ENCODE measurements at regions not wholly inside any gene's neighbourhood (a gene's known extent, or its start where the extent isn't known, plus 50 kb on each side); places are given as distances from the start of the nearest gene placed in this dataset.

DNA sequence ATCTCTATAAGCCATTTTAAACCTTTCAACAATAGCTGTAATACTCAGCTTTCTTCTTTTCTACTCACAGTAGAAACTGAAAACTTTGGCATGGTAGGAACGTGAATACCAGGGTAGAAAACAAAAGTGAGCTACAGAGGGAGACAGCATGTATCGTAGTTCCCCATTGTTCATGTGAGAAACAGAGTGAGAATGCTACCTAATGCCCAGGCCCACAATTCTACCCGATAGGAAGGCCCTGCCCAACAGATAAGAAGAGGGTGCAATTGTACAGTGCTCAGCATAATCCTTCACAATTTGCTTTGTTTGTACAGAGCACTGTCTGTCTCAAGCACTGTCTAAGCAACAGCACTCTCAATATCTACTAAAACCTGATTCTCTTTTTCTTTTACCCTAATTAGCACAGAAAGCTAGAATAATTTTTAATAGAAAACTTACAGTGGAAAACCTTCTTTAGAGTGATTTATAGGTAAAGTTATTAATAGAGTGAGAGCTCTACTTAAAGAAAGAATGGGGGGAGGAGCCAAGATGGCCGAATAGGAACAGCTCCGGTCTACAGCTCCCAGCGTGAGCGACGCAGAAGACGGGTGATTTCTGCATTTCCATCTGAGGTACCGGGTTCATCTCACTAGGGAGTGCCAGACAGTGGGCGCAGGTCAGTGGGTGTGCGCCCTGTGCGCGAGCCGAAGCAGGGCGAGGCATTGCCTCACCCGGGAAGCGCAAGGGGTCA lies 322.3 kb downstream of the EFNB2 start:
- Histone ChIP-seq H3K27ac (no peak overlapping the region), H3K27me3 (replicated peaks) (no peaks in the 10 kb centered on the region), H3K4me3 (ENCODE audit: low read depth, low read length) (no peak overlapping the region), H3K36me3 (replicated peaks) (no peaks in the 10 kb centered on the region)
- in situ Hi-C loops (cut with HindIII; ENCODE audit: low pct_ligation_motif_present, low sequenced_read_pairs) = no loop called here
- no peak for DNase-seq
- TF ChIP-seq CTCF (IDR thresholded peaks at IDR 0.05; ENCODE audit: low read depth, low read length, missing control alignments) = no peak

- Histone ChIP-seq H3K36me3 (replicated peaks) (no peaks in the 10 kb centered on the region), H3K27me3 (replicated peaks) (no peaks in the 10 kb centered on the region), H3K27ac (no peak overlapping the region), H3K4me3 (ENCODE audit: low read depth, low read length) (no peak overlapping the region)
- no peak for DNase-seq
- TF ChIP-seq CTCF (IDR thresholded peaks at IDR 0.05; ENCODE audit: low read depth, low read length, missing control alignments) = no peak
- in situ Hi-C loops (cut with HindIII; ENCODE audit: low pct_ligation_motif_present, low sequenced_read_pairs) = no loop called here
Measured at GRCh38 chr13:106212386-106213010, 323.0 kb downstream of the EFNB2 start.

GRCh38 chr13:106210324-106210723 lies 325.1 kb downstream of the EFNB2 start:
- in situ Hi-C loops (cut with HindIII; ENCODE audit: low pct_ligation_motif_present, low sequenced_read_pairs) = no loop called here
- DNase-seq = peak; percentile 6
- no peaks in the 10 kb centered on the region for H3K36me3 ChIP-seq (replicated peaks)
- H3K4me3 ChIP-seq (ENCODE audit: low read depth, low read length) = no peak overlapping the region
- no peak overlapping the region for H3K27ac ChIP-seq
- H3K27me3 ChIP-seq (replicated peaks) = no peaks in the 10 kb centered on the region
- TF ChIP-seq CTCF (IDR thresholded peaks at IDR 0.05; ENCODE audit: low read depth, low read length, missing control alignments) = no peak

- in situ Hi-C loops (cut with HindIII; ENCODE audit: low pct_ligation_motif_present, low sequenced_read_pairs) = no loop called here
- no peak for DNase-seq
Measured at GRCh38 chr13:106205871-106206270, 329.6 kb downstream of the EFNB2 start.

GRCh38 chr13:106197496-106197895 lies 338.0 kb downstream of the EFNB2 start:
- DNase-seq = no peak
- no peak overlapping the region for H3K27ac ChIP-seq
- in situ Hi-C loops (cut with HindIII; ENCODE audit: low pct_ligation_motif_present, low sequenced_read_pairs) = no loop called here
- H3K36me3 ChIP-seq (replicated peaks) = no peaks in the 10 kb centered on the region
- TF ChIP-seq CTCF (IDR thresholded peaks at IDR 0.05; ENCODE audit: low read depth, low read length, missing control alignments) = no peak
- no peaks in the 10 kb centered on the region for H3K27me3 ChIP-seq (replicated peaks)
- H3K4me3 ChIP-seq (ENCODE audit: low read depth, low read length) = no peak overlapping the region

More at GRCh38 chr13:106205871-106206270, 329.6 kb downstream of the EFNB2 start:
- H3K27me3 ChIP-seq (replicated peaks) = no peaks in the 10 kb centered on the region
- H3K4me3 ChIP-seq (ENCODE audit: low read depth, low read length) = no peak overlapping the region
- H3K36me3 ChIP-seq (replicated peaks) = no peaks in the 10 kb centered on the region
- no peak for TF ChIP-seq CTCF (IDR thresholded peaks at IDR 0.05; ENCODE audit: low read depth, low read length, missing control alignments)
- H3K27ac ChIP-seq = no peak overlapping the region

Measured in brain microvascular endothelial cell (primary cell).